ENCODE measurements at regions not wholly inside any gene's neighbourhood (a gene's known extent, or its start where the extent isn't known, plus 50 kb on each side); places are given as distances from the start of the nearest gene placed in this dataset.
"Not testable (repeated sequence)": the region's sequence is repeated elsewhere in the genome, so short reads cannot be mapped to it uniquely, and the experiment has no call there.

GRCh38 chr12:125310461-125310860, 245.2 kb downstream of the AACS start:
- no peak for DNase-seq (ENCODE audit: low spot score)

GRCh38 chr12:125311050-125311449, 245.8 kb downstream of the AACS start:
- DNase-seq (ENCODE audit: low spot score), result no peak

- no peak for DNase-seq (ENCODE audit: low spot score)
Observed at GRCh38 chr12:125312471-125312870, 247.2 kb downstream of the AACS start.

GRCh38 chr12:125314051-125314755, 249.0 kb downstream of the AACS start:
- DNase-seq (ENCODE audit: low spot score), result no peak

- no peak for DNase-seq (ENCODE audit: low spot score)
Observed at GRCh38 chr12:125315771-125316170, 250.5 kb downstream of the AACS start.

- peak; percentile 54 for DNase-seq (ENCODE audit: low spot score)
Observed at GRCh38 chr12:125320177-125320576, 254.9 kb downstream of the AACS start.

GRCh38 chr12:125324861-125325490, 259.7 kb downstream of the AACS start:
- DNase-seq (ENCODE audit: low spot score), result no peak

- DNase-seq (ENCODE audit: low spot score), result no peak
Observed at GRCh38 chr12:125329239-125330102, 264.2 kb downstream of the AACS start.

- DNase-seq (ENCODE audit: low spot score), result peak; percentile 97
Observed at GRCh38 chr12:125330645-125331341, 265.6 kb downstream of the AACS start.

- DNase-seq (ENCODE audit: low spot score), result no peak
Observed at GRCh38 chr12:125331342-125332052, 266.3 kb downstream of the AACS start.

GRCh38 chr12:125332900-125333299, 267.7 kb downstream of the AACS start:
- DNase-seq (ENCODE audit: low spot score), result no peak

- DNase-seq (ENCODE audit: low spot score), result no peak
Observed at GRCh38 chr12:125336246-125336645, 271.0 kb downstream of the AACS start.

GRCh38 chr12:125340791-125341190, 275.6 kb downstream of the AACS start:
- DNase-seq (ENCODE audit: low spot score), result no peak

- DNase-seq (ENCODE audit: low spot score), result no peak
Observed at GRCh38 chr12:125341422-125341821, 276.2 kb downstream of the AACS start.

- no peak for DNase-seq (ENCODE audit: low spot score)
Observed at GRCh38 chr12:125343649-125344048, 278.4 kb downstream of the AACS start.

- no peak for DNase-seq (ENCODE audit: low spot score)
Observed at GRCh38 chr12:125346362-125346761, 281.1 kb downstream of the AACS start.

- no peak for DNase-seq (ENCODE audit: low spot score)
Observed at GRCh38 chr12:125351788-125352187, 286.6 kb downstream of the AACS start.

GRCh38 chr12:125353002-125353401, 287.8 kb downstream of the AACS start:
- not testable (repeated sequence) for DNase-seq (ENCODE audit: low spot score)

GRCh38 chr12:125353871-125354270, 288.6 kb downstream of the AACS start:
- DNase-seq (ENCODE audit: low spot score), result no peak

- no peak for DNase-seq (ENCODE audit: low spot score)
Observed at GRCh38 chr12:125355614-125356013, 290.4 kb downstream of the AACS start.

GRCh38 chr12:125356111-125356510, 290.9 kb downstream of the AACS start:
- DNase-seq (ENCODE audit: low spot score), result no peak

GRCh38 chr12:125357561-125357960, 292.3 kb downstream of the AACS start:
- no peak for DNase-seq (ENCODE audit: low spot score)

Measured in D341Med (cell line).